K562 (cell line): ENCODE measurements at regions not wholly inside any gene's neighbourhood (a gene's known extent, or its start where the extent isn't known, plus 50 kb on each side); places are given as distances from the start of the nearest gene placed in this dataset.
A peak's percentile ranks its signal among the peaks of the same experiment; 100 is the strongest.

Experiments used
- ATAC-seq: fragments of 200-7000 bp; cut with Tn5 transposase; 3 replicates; pipeline ENCODE4 v1.9.1; 2020; ENCODE audit warnings: moderate library complexity
- BruUV-seq: library from RNA; stranded (reverse); fragments of 400-500 nt; replicated peaks from 2 replicates; lab custom pipeline; 2021; lab: Mats Ljungman, UMichigan
- CTCF ChIA-PET: fragments of 300-600 bp; formaldehyde crosslinking; extraction: SDS; loops from one replicate; lab custom pipeline; 2021; ENCODE audit warnings: low intra/inter-chr PET ratio; lab: Yijun Ruan, JAX
- POLR2A ChIA-PET: fragments of 300-600, 350-650 bp; sonication (Branson Sonifier 250); formaldehyde crosslinking; extraction: SDS; loops from one replicate; lab custom pipeline; 2021; ENCODE audit warnings: antibody characterized with exemption, inconsistent platforms; lab: Yijun Ruan, JAX
- DNase-seq, 4 experiments: peaks; one replicate each; pipeline versions ENCODE4 v3.0.0 to v3.0.0-alpha.2; 2011 to 2018; ENCODE audit warnings: low spot score in 3 of 4, mixed read lengths in 3 of 4; ENCODE audit errors: extremely low read depth in 1 of 4
- FAIRE-seq: peaks from 2 replicates; lab custom pipeline; 2011; peaks lifted over from hg19 to GRCh38; lab: Jason Lieb, UNC
- H2AFZ ChIP-seq: 2 replicates; pipeline ENCODE4 v1.6.0; 2011; ENCODE audit warnings: low read depth, low read length, control low read depth, inconsistent platforms
- H3K27ac ChIP-seq: fragments of 200-600 bp; 3 replicates; pipeline ENCODE4 v1.8.0; 2011; ENCODE audit warnings: low read depth, mild to moderate bottlenecking, control low read depth, inconsistent platforms, low read length, moderate library complexity, mixed read lengths; ENCODE audit errors: extremely low read depth
- H3K27me3 ChIP-seq, 2 experiments: fragments of 300-600 bp in 1 of 2; 2 replicates in 1 of 2; 3 replicates in 1 of 2; pipeline versions ENCODE4 v1.6.0 to v1.8.0; 2011; ENCODE audit warnings: inconsistent platforms in 2 of 2, low read length in 2 of 2, mild to moderate bottlenecking in 1 of 2, mixed read lengths in 1 of 2, moderate library complexity in 1 of 2; ENCODE audit not compliant: control insufficient read depth in 2 of 2, insufficient read depth in 2 of 2
- H3K36me3 ChIP-seq: fragments of 300-600 bp; 3 replicates; pipeline ENCODE4 v1.8.0; 2011; ENCODE audit warnings: mild to moderate bottlenecking, low read length, inconsistent platforms; ENCODE audit not compliant: control insufficient read depth, insufficient read depth
- H3K4me1 ChIP-seq, 2 experiments: fragments of 200-600 bp in 1 of 2; replicated peaks in 1 of 2; 2 replicates in 1 of 2; 3 replicates in 1 of 2; pipeline versions ENCODE4 v1.5.1 to v1.8.0; 2011; ENCODE audit warnings: inconsistent platforms in 2 of 2, low read length in 2 of 2, mild to moderate bottlenecking in 1 of 2, mixed read lengths in 1 of 2, moderate library complexity in 1 of 2; ENCODE audit not compliant: control insufficient read depth in 2 of 2, insufficient read depth in 2 of 2
- H3K4me2 ChIP-seq: 2 replicates; pipeline ENCODE4 v1.6.1; 2011; ENCODE audit warnings: low read length, control low read depth, inconsistent platforms, mixed read lengths; ENCODE audit not compliant: insufficient read depth
- H3K4me3 ChIP-seq: fragments of 200-600 bp; sonication (generic), shearing (Covaris generic); 2 replicates; pipeline ENCODE4 v1.5.1; 2016; ENCODE audit warnings: control low read depth, inconsistent platforms
- H3K79me2 ChIP-seq: fragments of 200-600 bp; 3 replicates; pipeline ENCODE4 v1.8.0; 2011; ENCODE audit warnings: low read length, inconsistent platforms; ENCODE audit not compliant: control insufficient read depth, insufficient read depth
- H3K9ac ChIP-seq, 2 experiments: 2 replicates each; pipeline versions ENCODE4 v1.6.0 to v1.6.1; 2011; ENCODE audit warnings: low read depth in 2 of 2, low read length in 2 of 2, control low read depth in 1 of 2, inconsistent platforms in 1 of 2, mild to moderate bottlenecking in 1 of 2, mixed read lengths in 1 of 2; ENCODE audit not compliant: insufficient read depth in 1 of 2
- H3K9me1 ChIP-seq: one replicate; pipeline ENCODE4 v1.6.0; 2011; ENCODE audit warnings: inconsistent platforms, mild to moderate bottlenecking, low read length, moderate library complexity; ENCODE audit not compliant: control insufficient read depth, insufficient read depth
- H3K9me3 ChIP-seq: replicated peaks from 2 replicates; pipeline ENCODE4 v1.5.1; 2011; ENCODE audit warnings: low read depth, low read length, inconsistent platforms; ENCODE audit not compliant: control insufficient read depth, insufficient read depth
- H4K20me1 ChIP-seq: replicated peaks from 2 replicates; pipeline ENCODE4 v1.6.1; 2011; ENCODE audit warnings: low read length, inconsistent platforms, mixed read lengths; ENCODE audit not compliant: control insufficient read depth, insufficient read depth
- IFI16 ChIP-seq: fragments of 250-450 bp; sonication (Bioruptor Pico); IDR thresholded peaks from 2 replicates; pipeline ENCODE4 v2.1.2; 2022; ENCODE audit warnings: mild to moderate bottlenecking, inconsistent platforms
- POLR2G ChIP-seq: fragments of 200-400 bp; formaldehyde crosslinking; IDR thresholded peaks from 2 replicates; pipeline ENCODE4 v1.6.1; 2017; ENCODE audit warnings: low read depth, mild to moderate bottlenecking, antibody characterized with exemption, low read length, moderate library complexity
- ZC3H11A ChIP-seq: IDR thresholded peaks from 2 replicates; pipeline ENCODE4 v1.6.1; 2012; ENCODE audit warnings: low read depth, low read length, improper control_type of control experiment
- ZEB2 ChIP-seq: fragments of 450-650 bp; IDR thresholded peaks from 2 replicates; pipeline ENCODE4 v1.6.1; 2016
- ZNF696 ChIP-seq: fragments of 250-450 bp; sonication (Bioruptor Pico); conservative IDR thresholded peaks from 2 replicates; pipeline ENCODE4 v1.4.0; 2020; ENCODE audit warnings: mild to moderate bottlenecking, moderate library complexity
- WGBS: fragments of 100-300 bp; shearing (Covaris generic); methylation state at CpG from one replicate; pipeline ENCODE4 v1.1.6; 2016; ENCODE audit warnings: low coverage, mixed read lengths; ENCODE audit not compliant: insufficient coverage; ENCODE audit errors: missing lambda C conversion rate; 5-methylcytosine and 5-hydroxymethylcytosine counted together
- in situ Hi-C: fragments of 300-500 bp; cut with MboI; formaldehyde crosslinking; loops from 4 replicates; pipeline ENCODE4 v1.15.0; 2018; ENCODE audit warnings: inconsistent platforms, mixed read lengths
- intact Hi-C: fragments of 100-400 bp; cut with micrococcal nuclease; formaldehyde crosslinking; loops from 2 replicates; pipeline ENCODE4 v1.14.2; 2022
- TF ChIP-seq, protein P1 (sequence below): fragments of 250-450 bp; sonication (Bioruptor Pico); IDR thresholded peaks from 2 replicates; pipeline ENCODE4 v1.4.0; 2020
- TF ChIP-seq, protein P2 (sequence below): fragments of 250-450 bp; sonication (Bioruptor Pico); IDR thresholded peaks from 2 replicates; pipeline ENCODE4 v1.8.0; 2021; ENCODE audit warnings: moderate library complexity, mild to moderate bottlenecking, inconsistent platforms
- TF ChIP-seq, protein P3 (sequence below), 2 experiments: IDR thresholded peaks; 2 replicates each; pipeline ENCODE4 v1.6.1; 2011; ENCODE audit warnings: borderline replicate concordance in 1 of 2, control low read depth in 1 of 2, low read depth in 1 of 2, low read length in 1 of 2, mild to moderate bottlenecking in 1 of 2, mixed read lengths in 1 of 2, moderate library complexity in 1 of 2; ENCODE audit not compliant: insufficient read depth in 1 of 2, insufficient read length in 1 of 2, poor library complexity in 1 of 2, severe bottlenecking in 1 of 2; ENCODE audit errors: extremely low read depth in 1 of 2

DNA sequence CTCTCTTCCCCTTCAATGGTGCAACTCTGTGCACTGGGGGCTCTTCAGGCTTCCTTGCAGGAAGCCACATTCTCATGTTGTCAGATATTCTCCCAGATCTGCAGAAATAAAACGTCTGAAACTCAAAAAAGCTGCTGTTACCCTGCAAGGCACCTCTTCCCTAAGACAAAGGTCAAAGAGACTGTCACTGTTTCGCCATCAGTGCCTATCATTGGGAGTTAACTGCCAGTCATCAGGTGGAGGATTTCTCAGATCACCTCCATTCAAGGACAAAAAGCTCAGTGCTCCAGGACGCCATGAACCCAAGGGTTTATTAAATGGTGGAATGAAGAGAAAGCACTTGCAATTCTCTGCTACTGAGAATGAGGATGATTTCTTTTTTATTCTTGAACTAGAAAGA, 144.6 kb upstream of the PALS2 start (continued):
- TF ChIP-seq, protein P1, sequence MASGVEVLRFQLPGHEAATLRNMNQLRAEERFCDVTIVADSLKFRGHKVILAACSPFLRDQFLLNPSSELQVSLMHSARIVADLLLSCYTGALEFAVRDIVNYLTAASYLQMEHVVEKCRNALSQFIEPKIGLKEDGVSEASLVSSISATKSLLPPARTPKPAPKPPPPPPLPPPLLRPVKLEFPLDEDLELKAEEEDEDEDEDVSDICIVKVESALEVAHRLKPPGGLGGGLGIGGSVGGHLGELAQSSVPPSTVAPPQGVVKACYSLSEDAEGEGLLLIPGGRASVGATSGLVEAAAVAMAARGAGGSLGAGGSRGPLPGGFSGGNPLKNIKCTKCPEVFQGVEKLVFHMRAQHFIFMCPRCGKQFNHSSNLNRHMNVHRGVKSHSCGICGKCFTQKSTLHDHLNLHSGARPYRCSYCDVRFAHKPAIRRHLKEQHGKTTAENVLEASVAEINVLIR (CRISPR knock-in tag) = no peak
- TF ChIP-seq ZNF696 (no peak), ZC3H11A (no peak), POLR2G (no peak), IFI16 (CRISPR knock-in tag) (no peak)
- TF ChIP-seq, protein P2, sequence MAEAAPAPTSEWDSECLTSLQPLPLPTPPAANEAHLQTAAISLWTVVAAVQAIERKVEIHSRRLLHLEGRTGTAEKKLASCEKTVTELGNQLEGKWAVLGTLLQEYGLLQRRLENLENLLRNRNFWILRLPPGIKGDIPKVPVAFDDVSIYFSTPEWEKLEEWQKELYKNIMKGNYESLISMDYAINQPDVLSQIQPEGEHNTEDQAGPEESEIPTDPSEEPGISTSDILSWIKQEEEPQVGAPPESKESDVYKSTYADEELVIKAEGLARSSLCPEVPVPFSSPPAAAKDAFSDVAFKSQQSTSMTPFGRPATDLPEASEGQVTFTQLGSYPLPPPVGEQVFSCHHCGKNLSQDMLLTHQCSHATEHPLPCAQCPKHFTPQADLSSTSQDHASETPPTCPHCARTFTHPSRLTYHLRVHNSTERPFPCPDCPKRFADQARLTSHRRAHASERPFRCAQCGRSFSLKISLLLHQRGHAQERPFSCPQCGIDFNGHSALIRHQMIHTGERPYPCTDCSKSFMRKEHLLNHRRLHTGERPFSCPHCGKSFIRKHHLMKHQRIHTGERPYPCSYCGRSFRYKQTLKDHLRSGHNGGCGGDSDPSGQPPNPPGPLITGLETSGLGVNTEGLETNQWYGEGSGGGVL (CRISPR knock-in tag) = no peak

DNA sequence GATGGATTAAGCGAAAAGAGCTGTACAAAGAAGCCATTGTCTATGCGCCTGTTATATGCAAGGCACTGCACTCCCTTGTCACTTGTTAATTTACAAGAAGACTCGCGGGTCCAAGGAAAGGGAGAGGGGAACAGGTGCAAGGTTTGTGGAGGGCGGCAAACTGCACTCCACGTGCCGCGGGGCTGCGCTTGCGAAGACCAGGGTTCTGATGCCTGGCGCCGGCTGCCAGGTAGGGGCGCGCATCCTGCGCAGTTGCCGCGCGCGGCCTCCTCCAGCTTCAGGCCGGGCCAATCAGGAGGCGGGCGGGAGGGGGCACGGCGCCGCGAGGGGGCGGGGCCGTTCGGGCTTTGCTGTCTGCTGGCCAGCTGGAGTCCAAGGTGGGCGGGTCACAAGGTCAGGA, 140.6 kb upstream of the PALS2 start:
- Histone ChIP-seq H3K36me3 (no peaks in the 10 kb centered on the region), H3K4me2 (no peak overlapping the region), H3K27me3 (peaks cover 0 to 9% of the 10 kb centered on the region in 2 experiments; a peak in 2 of 5 replicates), H4K20me1 (no peaks in the 10 kb centered on the region), H3K9me3 (no peaks in the 10 kb centered on the region), H2AFZ (no peak overlapping the region), H3K4me3 (no peak overlapping the region), H3K27ac (no peak overlapping the region), H3K9ac (no peak overlapping the region), H3K4me1 (no peaks in the 10 kb centered on the region), H3K9me1 (no peaks in the 10 kb centered on the region), H3K79me2 (no peaks in the 10 kb centered on the region)
- POLR2A ChIA-PET = no interaction called here
- DNase-seq = no peak
- WGBS = 37% methylated on average over 17 of the region's 30 CpGs
- CTCF ChIA-PET = no interaction called here
- no peak for FAIRE-seq
- in situ Hi-C loops = loop anchor here (5.0 kb wide), 1 partner anchor 845 kb away; no protein-coding TSS in a partner anchor
- TF ChIP-seq, protein P3, sequence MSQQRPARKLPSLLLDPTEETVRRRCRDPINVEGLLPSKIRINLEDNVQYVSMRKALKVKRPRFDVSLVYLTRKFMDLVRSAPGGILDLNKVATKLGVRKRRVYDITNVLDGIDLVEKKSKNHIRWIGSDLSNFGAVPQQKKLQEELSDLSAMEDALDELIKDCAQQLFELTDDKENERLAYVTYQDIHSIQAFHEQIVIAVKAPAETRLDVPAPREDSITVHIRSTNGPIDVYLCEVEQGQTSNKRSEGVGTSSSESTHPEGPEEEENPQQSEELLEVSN (IDR thresholded peaks at IDR 0.05; ENCODE audit: borderline replicate concordance in 1 of 2, extremely low read depth in 1 of 2, insufficient read depth in 1 of 2, insufficient read length in 1 of 2, low read depth in 1 of 2, low read length in 1 of 2, poor library complexity in 1 of 2, severe bottlenecking in 1 of 2) = peak in 1 of 2 experiments; percentile 52
- no peak for TF ChIP-seq ZEB2
- BruUV-seq = no TSS peak
- ATAC-seq = no peak
- intact Hi-C loops = no loop called here
